Endothelial cell of umbilical vein (primary cell): ENCODE measurements at regions not wholly inside any gene's neighbourhood (a gene's known extent, or its start where the extent isn't known, plus 50 kb on each side); places are given as distances from the start of the nearest gene placed in this dataset.

Experiments used
- CTCF ChIP-seq, 2 donors: IDR thresholded peaks; 1 replicate in 1 of 2; 2 replicates in 1 of 2; pipeline ENCODE4 v1.5.1; 2011; ENCODE audit warnings: low read length in 2 of 2, mild to moderate bottlenecking in 2 of 2, moderate library complexity in 2 of 2, control low read depth in 1 of 2, inconsistent platforms in 1 of 2, low read depth in 1 of 2; ENCODE audit not compliant: insufficient read depth in 1 of 2; ENCODE audit errors: extremely low read depth in 1 of 2
- EZH2 ChIP-seq: IDR thresholded peaks from 2 replicates; pipeline ENCODE4 v1.6.1; 2012; ENCODE audit warnings: borderline replicate concordance, low read depth, mild to moderate bottlenecking, moderate library complexity, low read length, inconsistent platforms; ENCODE audit not compliant: severe bottlenecking
- MAX ChIP-seq: IDR thresholded peaks from 2 replicates; pipeline ENCODE4 v1.6.1; 2011; ENCODE audit not compliant: insufficient read depth, insufficient read length
- POLR2A ChIP-seq: IDR thresholded peaks from 2 replicates; pipeline ENCODE4 v1.6.1; 2012; ENCODE audit warnings: low read depth, mild to moderate bottlenecking, control low read depth, low read length

- TF ChIP-seq CTCF (IDR thresholded peaks at IDR 0.05; ENCODE audit: extremely low read depth in 1 of 2, insufficient read depth in 1 of 2, low read depth in 1 of 2, low read length in 2 of 2) (no peak), EZH2 (no peak), POLR2A (no peak), MAX (no peak)
These were observed 107.1 kb downstream of the QRSL1 start for GRCh38 chr6:106736502-106736901.
